Activated CD8-positive, alpha-beta memory T cell treated with anti-CD3 and anti-CD28 coated beads, Interleukin-2, amount 50 U/mL, for 4 hours (primary cell): ENCODE measurements at regions not wholly inside any gene's neighbourhood (a gene's known extent, or its start where the extent isn't known, plus 50 kb on each side); places are given as distances from the start of the nearest gene placed in this dataset.
"Not testable (repeated sequence)": the region's sequence is repeated elsewhere in the genome, so short reads cannot be mapped to it uniquely, and the experiment has no call there.

ENCODE experiments used
- DNase-seq: peaks from one replicate; pipeline ENCODE4 v3.0.0-alpha.2; 2020

GRCh38 chr4:163697121-163697520 is 202.6 kb downstream of the TMA16 start:
- no peak for DNase-seq

GRCh38 chr4:163700383-163700782 is 205.9 kb downstream of the TMA16 start:
- not testable (repeated sequence) for DNase-seq

- DNase-seq: no peak
These were observed 207.4 kb downstream of the TMA16 start for GRCh38 chr4:163701916-163702315.

- DNase-seq: no peak
These were observed 208.2 kb downstream of the TMA16 start for GRCh38 chr4:163702736-163703135.

- no peak for DNase-seq
These were observed 208.8 kb downstream of the TMA16 start for GRCh38 chr4:163703251-163703650.

- DNase-seq: no peak
These were observed 213.4 kb downstream of the TMA16 start for GRCh38 chr4:163707873-163708272.

- no peak for DNase-seq
These were observed 215.1 kb downstream of the TMA16 start for GRCh38 chr4:163709601-163710000.

GRCh38 chr4:163710158-163710557 is 215.7 kb downstream of the TMA16 start:
- no peak for DNase-seq

- not testable (repeated sequence) for DNase-seq
These were observed 230.0 kb downstream of the TMA16 start for GRCh38 chr4:163724495-163724894.

- DNase-seq: no peak
These were observed 232.2 kb downstream of the TMA16 start for GRCh38 chr4:163726641-163727040.

- DNase-seq: no peak
These were observed 236.6 kb downstream of the TMA16 start for GRCh38 chr4:163731071-163731470.

- no peak for DNase-seq
These were observed 238.0 kb downstream of the TMA16 start for GRCh38 chr4:163732473-163732872.

- DNase-seq: no peak
These were observed 242.4 kb downstream of the TMA16 start for GRCh38 chr4:163736876-163737275.

GRCh38 chr4:163737846-163738245 is 243.4 kb downstream of the TMA16 start:
- not testable (repeated sequence) for DNase-seq

GRCh38 chr4:163738521-163738920 is 244.0 kb downstream of the TMA16 start:
- DNase-seq: no peak

GRCh38 chr4:163744861-163745260 is 250.4 kb downstream of the TMA16 start:
- DNase-seq: no peak

GRCh38 chr4:163747293-163747692 is 252.8 kb downstream of the TMA16 start:
- no peak for DNase-seq

- no peak for DNase-seq
These were observed 253.4 kb downstream of the TMA16 start for GRCh38 chr4:163747886-163748285.

- no peak for DNase-seq
These were observed 254.0 kb downstream of the TMA16 start for GRCh38 chr4:163748449-163748848.

GRCh38 chr4:163755013-163755412 is 260.5 kb downstream of the TMA16 start:
- no peak for DNase-seq

- DNase-seq: no peak
These were observed 262.7 kb downstream of the TMA16 start for GRCh38 chr4:163757219-163757618.

GRCh38 chr4:163758032-163758431 is 263.5 kb downstream of the TMA16 start:
- DNase-seq: no peak

GRCh38 chr4:163762741-163763140 is 268.3 kb downstream of the TMA16 start:
- DNase-seq: no peak

GRCh38 chr4:163764569-163764968 is 270.1 kb downstream of the TMA16 start:
- DNase-seq: no peak

- no peak for DNase-seq
These were observed 273.5 kb downstream of the TMA16 start for GRCh38 chr4:163768014-163768413.

GRCh38 chr4:163772238-163772637 is 277.7 kb downstream of the TMA16 start:
- DNase-seq: no peak
